Mesenteric fat pad (tissue), 1 donor: ENCODE measurements at regions not wholly inside any gene's neighbourhood (a gene's known extent, or its start where the extent isn't known, plus 50 kb on each side); places are given as distances from the start of the nearest gene placed in this dataset.
"Not testable (repeated sequence)": the region's sequence is repeated elsewhere in the genome, so short reads cannot be mapped to it uniquely, and the experiment has no call there.

Experiments
- DNase-seq: peaks from one replicate; pipeline ENCODE4 v3.0.0-alpha.2; 2020; ENCODE audit warnings: low spot score
- donor health status: DM: yes; HTN: yes; CAD: no.

- peak; percentile 77 for DNase-seq
Measured at GRCh38 chr1:30140566-30140965, 582.8 kb downstream of the MATN1 start.

GRCh38 chr1:30138891-30139290 is 584.5 kb downstream of the MATN1 start:
- peak; percentile 12 for DNase-seq

GRCh38 chr1:30137001-30137400 is 586.4 kb downstream of the MATN1 start:
- DNase-seq: no peak

GRCh38 chr1:30135698-30136097 is 587.7 kb downstream of the MATN1 start:
- DNase-seq: no peak

- peak; percentile 80 for DNase-seq
Measured at GRCh38 chr1:30134466-30135217, 588.7 kb downstream of the MATN1 start.

- peak; percentile 68 for DNase-seq
Measured at GRCh38 chr1:30133414-30134055, 589.9 kb downstream of the MATN1 start.

GRCh38 chr1:30132602-30133286 is 590.6 kb downstream of the MATN1 start:
- peak; percentile 69 for DNase-seq

- not testable (repeated sequence) for DNase-seq
Measured at GRCh38 chr1:30130566-30130965, 592.8 kb downstream of the MATN1 start.

- no peak for DNase-seq
Measured at GRCh38 chr1:30130099-30130498, 593.3 kb downstream of the MATN1 start.

GRCh38 chr1:30129421-30130055 is 593.8 kb downstream of the MATN1 start:
- no peak for DNase-seq

- no peak for DNase-seq
Measured at GRCh38 chr1:30129001-30129408, 594.4 kb downstream of the MATN1 start.

GRCh38 chr1:30126848-30127247 is 596.5 kb downstream of the MATN1 start:
- no peak for DNase-seq

- no peak for DNase-seq
Measured at GRCh38 chr1:30125821-30126170, 597.6 kb downstream of the MATN1 start.

- DNase-seq: no peak
Measured at GRCh38 chr1:30125021-30125820, 598.2 kb downstream of the MATN1 start.

GRCh38 chr1:30123896-30124295 is 599.5 kb downstream of the MATN1 start:
- no peak for DNase-seq

- DNase-seq: no peak
Measured at GRCh38 chr1:30123036-30123435, 600.3 kb downstream of the MATN1 start.

GRCh38 chr1:30120245-30121000 is 603.0 kb downstream of the MATN1 start:
- DNase-seq: no peak

GRCh38 chr1:30117685-30118084 is 605.7 kb downstream of the MATN1 start:
- no peak for DNase-seq

GRCh38 chr1:30111431-30111830 is 612.0 kb downstream of the MATN1 start:
- DNase-seq: no peak

GRCh38 chr1:30110846-30111245 is 612.5 kb downstream of the MATN1 start:
- no peak for DNase-seq
